H1 (cell line): ENCODE measurements at regions not wholly inside any gene's neighbourhood (a gene's known extent, or its start where the extent isn't known, plus 50 kb on each side); places are given as distances from the start of the nearest gene placed in this dataset.

Experiments used
- CTCF ChIA-PET: fragments of 300-600 bp; sonication (Branson Sonifier 250); formaldehyde crosslinking; loops from one replicate; lab custom pipeline; 2021; ENCODE audit not compliant: partially characterized antibody; lab: Charles Lee
- POLR2A ChIA-PET: fragments of 300-600 bp; sonication (Branson Sonifier 250); formaldehyde crosslinking; loops from one replicate; lab custom pipeline; 2021; ENCODE audit warnings: inconsistent platforms; ENCODE audit not compliant: partially characterized antibody; lab: Charles Lee
- DNase-seq, 2 experiments: peaks; one replicate each; pipeline versions ENCODE4 v3.0.0 to v3.0.0-alpha.2; 2010 to 2022; ENCODE audit warnings: low spot score in 2 of 2, low read depth in 1 of 2, mixed read lengths in 1 of 2
- FAIRE-seq: peaks from 2 replicates; lab custom pipeline; 2011; peaks lifted over from hg19 to GRCh38; lab: Jason Lieb, UNC
- H2AFZ ChIP-seq: 2 replicates; pipeline ENCODE4 v1.8.1; 2012; ENCODE audit warnings: low read length, inconsistent platforms
- H2AK5ac ChIP-seq: 2 replicates; pipeline ENCODE4 v1.6.1; 2013; ENCODE audit warnings: low read depth, low read length
- H2BK120ac ChIP-seq: replicated peaks from 2 replicates; pipeline ENCODE3; 2013; ENCODE audit warnings: low read depth, low read length, inconsistent platforms
- H2BK12ac ChIP-seq: 2 replicates; pipeline ENCODE4 v1.6.1; 2013; ENCODE audit warnings: low read depth, low read length
- H2BK15ac ChIP-seq: 2 replicates; pipeline ENCODE4 v1.6.1; 2013; ENCODE audit warnings: low read length
- H2BK20ac ChIP-seq: 2 replicates; pipeline ENCODE4 v1.6.1; 2013; ENCODE audit warnings: low read length
- H2BK5ac ChIP-seq: 2 replicates; pipeline ENCODE4 v1.6.1; 2013; ENCODE audit warnings: low read depth, low read length
- H3K14ac ChIP-seq: 2 replicates; pipeline ENCODE4 v1.6.1; 2013; ENCODE audit warnings: inconsistent platforms; ENCODE audit not compliant: insufficient read length
- H3K18ac ChIP-seq: 2 replicates; pipeline ENCODE4 v1.6.1; 2013; ENCODE audit warnings: low read length; ENCODE audit errors: extremely low read depth
- H3K23ac ChIP-seq: 2 replicates; pipeline ENCODE4 v1.6.1; 2013; ENCODE audit warnings: inconsistent platforms; ENCODE audit not compliant: insufficient read length
- H3K23me2 ChIP-seq: 2 replicates; pipeline ENCODE4 v1.6.1; 2013; ENCODE audit warnings: low read depth, low read length
- H3K27ac ChIP-seq: 2 replicates; pipeline ENCODE4 v1.6.1; 2011; ENCODE audit warnings: low read depth, low read length, inconsistent platforms
- H3K27me3 ChIP-seq, 4 experiments: replicated peaks in 1 of 4; 1 replicate in 1 of 4; 2 replicates in 3 of 4; pipeline versions ENCODE4 v1.6.1 to v1.8.1; 2011 to 2013; ENCODE audit warnings: low read length in 3 of 4, mild to moderate bottlenecking in 3 of 4, inconsistent platforms in 2 of 4, mixed read lengths in 2 of 4, moderate library complexity in 1 of 4; ENCODE audit not compliant: control insufficient read depth in 3 of 4, insufficient read depth in 3 of 4; ENCODE audit errors: extremely low read depth in 1 of 4
- H3K36me3 ChIP-seq, 4 experiments: 2 replicates each; pipeline versions ENCODE4 v1.6.1 to v1.8.1; 2011 to 2013; ENCODE audit warnings: mild to moderate bottlenecking in 4 of 4, low read length in 3 of 4, moderate library complexity in 2 of 4, control low read depth in 1 of 4, inconsistent platforms in 1 of 4; ENCODE audit not compliant: insufficient read depth in 4 of 4, control insufficient read depth in 2 of 4
- H3K4ac ChIP-seq: replicated peaks from 2 replicates; pipeline ENCODE3; 2013; ENCODE audit warnings: low read length, low read depth, mixed read lengths, inconsistent platforms; ENCODE audit not compliant: insufficient read length
- H3K4me1 ChIP-seq, 4 experiments: replicated peaks in 1 of 4; 1 replicate in 1 of 4; 2 replicates in 3 of 4; pipeline versions ENCODE4 v1.6.1 to v1.8.1; 2011 to 2013; ENCODE audit warnings: low read length in 3 of 4, inconsistent platforms in 2 of 4, mixed read lengths in 1 of 4; ENCODE audit not compliant: insufficient read depth in 4 of 4, control insufficient read depth in 3 of 4
- H3K4me2 ChIP-seq, 2 experiments: 2 replicates each; pipeline versions ENCODE4 v1.6.1 to v1.8.1; 2011 to 2013; ENCODE audit warnings: low read depth in 2 of 2, low read length in 2 of 2, control low read depth in 1 of 2, inconsistent platforms in 1 of 2, mild to moderate bottlenecking in 1 of 2; ENCODE audit not compliant: insufficient read depth in 1 of 2
- H3K4me3 ChIP-seq, 4 experiments: fragments of 200-600, 300-600 bp in 1 of 4; sonication (generic), shearing (Covaris generic), sonication (Bioruptor Twin) in 1 of 4; 2 replicates each; pipeline versions ENCODE4 v1.5.1 to v1.8.1; 2011 to 2016; ENCODE audit warnings: low read length in 4 of 4, low read depth in 3 of 4, control low read depth in 2 of 4, inconsistent platforms in 2 of 4, mild to moderate bottlenecking in 2 of 4, mixed read lengths in 1 of 4, moderate library complexity in 1 of 4; ENCODE audit not compliant: insufficient read depth in 2 of 4; ENCODE audit errors: extremely low read depth in 1 of 4
- H3K56ac ChIP-seq: replicated peaks from 2 replicates; pipeline ENCODE3; 2013; ENCODE audit warnings: low read depth, mild to moderate bottlenecking, mixed read lengths, low read length, inconsistent platforms; ENCODE audit not compliant: insufficient read length
- H3K79me1 ChIP-seq: 2 replicates; pipeline ENCODE4 v1.6.1; 2013; ENCODE audit warnings: low read depth, low read length, control low read depth
- H3K79me2 ChIP-seq, 2 experiments: 2 replicates each; pipeline versions ENCODE4 v1.6.1 to v1.8.1; 2012 to 2013; ENCODE audit warnings: low read length in 2 of 2, mild to moderate bottlenecking in 2 of 2, inconsistent platforms in 1 of 2; ENCODE audit not compliant: insufficient read depth in 2 of 2, control insufficient read depth in 1 of 2
- H3K9ac ChIP-seq, 4 experiments: replicated peaks in 1 of 4; 1 replicate in 1 of 4; 2 replicates in 3 of 4; pipeline versions ENCODE4 v1.6.1 to v1.8.1; 2011 to 2013; ENCODE audit warnings: low read depth in 3 of 4, low read length in 3 of 4, control low read depth in 2 of 4, mild to moderate bottlenecking in 2 of 4, moderate library complexity in 2 of 4, inconsistent platforms in 1 of 4; ENCODE audit errors: extremely low read depth in 1 of 4
- H3K9me3 ChIP-seq, 2 experiments: 2 replicates each; pipeline versions ENCODE4 v1.6.1 to v1.8.1; 2012 to 2013; ENCODE audit warnings: mild to moderate bottlenecking in 2 of 2, moderate library complexity in 2 of 2, control low read depth in 1 of 2, inconsistent platforms in 1 of 2, low read depth in 1 of 2, low read length in 1 of 2, mixed read lengths in 1 of 2; ENCODE audit not compliant: insufficient read depth in 2 of 2
- H4K20me1 ChIP-seq, 2 experiments: replicated peaks in 1 of 2; 2 replicates each; pipeline versions ENCODE3 to v1.8.1; 2011 to 2013; ENCODE audit warnings: inconsistent platforms in 2 of 2, low read length in 2 of 2, mild to moderate bottlenecking in 1 of 2; ENCODE audit not compliant: insufficient read depth in 2 of 2, control insufficient read depth in 1 of 2
- H4K5ac ChIP-seq: 2 replicates; pipeline ENCODE4 v1.6.1; 2013; ENCODE audit warnings: low read length, low read depth, mixed read lengths, inconsistent platforms; ENCODE audit not compliant: insufficient read length
- H4K8ac ChIP-seq: 2 replicates; pipeline ENCODE4 v1.8.0; 2013; ENCODE audit warnings: mild to moderate bottlenecking, moderate library complexity, low read length, inconsistent platforms; ENCODE audit not compliant: insufficient read depth; ENCODE audit errors: extremely low read depth
- H4K91ac ChIP-seq: replicated peaks from 2 replicates; pipeline ENCODE3; 2013; ENCODE audit warnings: low read length, mixed read lengths, inconsistent platforms; ENCODE audit not compliant: insufficient read length
- ATF2 ChIP-seq: IDR thresholded peaks from 2 replicates; pipeline ENCODE4 v1.6.1; 2012; ENCODE audit warnings: low read length, inconsistent platforms
- ATF3 ChIP-seq: IDR thresholded peaks from 2 replicates; pipeline ENCODE4 v1.6.1; 2011; ENCODE audit warnings: low read depth, mild to moderate bottlenecking, low read length; ENCODE audit not compliant: insufficient read depth
- E2F6 ChIP-seq: IDR thresholded peaks from 2 replicates; pipeline ENCODE4 v1.6.1; 2012; ENCODE audit warnings: inconsistent platforms
- FOSL1 ChIP-seq: IDR thresholded peaks from 2 replicates; pipeline ENCODE4 v1.6.1; 2011; ENCODE audit warnings: mild to moderate bottlenecking, low read depth, low read length, moderate library complexity; ENCODE audit not compliant: insufficient read depth
- JUN ChIP-seq: IDR thresholded peaks from 2 replicates; pipeline ENCODE4 v1.6.1; 2011; ENCODE audit warnings: low read depth, mild to moderate bottlenecking, improper control_type of control experiment, low read length
- MAX ChIP-seq: IDR thresholded peaks from 2 replicates; pipeline ENCODE4 v1.6.1; 2012; ENCODE audit warnings: inconsistent platforms
- NANOG ChIP-seq: IDR thresholded peaks from 2 replicates; pipeline ENCODE4 v1.6.1; 2011; ENCODE audit warnings: low read length, low read depth, mild to moderate bottlenecking, inconsistent platforms; ENCODE audit not compliant: insufficient read depth, poor library complexity, severe bottlenecking
- SAP30 ChIP-seq: fragments of 300-600 bp; sonication (generic); IDR thresholded peaks from 2 replicates; pipeline ENCODE4 v1.7.1; 2012; ENCODE audit warnings: low read length, moderate library complexity, mild to moderate bottlenecking, inconsistent platforms; ENCODE audit not compliant: insufficient read depth, insufficient replicate concordance
- TAF1 ChIP-seq: IDR thresholded peaks from 2 replicates; pipeline ENCODE4 v1.6.1; 2011; ENCODE audit warnings: mild to moderate bottlenecking, low read depth, low read length
- TEAD4 ChIP-seq: IDR thresholded peaks from 2 replicates; pipeline ENCODE4 v1.6.1; 2012; ENCODE audit warnings: low read depth, low read length, inconsistent platforms, mixed read lengths
- WGBS, 2 experiments: shearing (Covaris generic) in 1 of 2; methylation state at CpG; one replicate each; pipeline versions ENCODE4 v1.1.6 to v1.1.7; 2013 to 2015; ENCODE audit warnings: low lambda C conversion rate in 2 of 2, mixed read lengths in 2 of 2, inconsistent platforms in 1 of 2, low coverage in 1 of 2, missing lambda C conversion rate in 1 of 2; ENCODE audit not compliant: insufficient replicate concordance in 2 of 2, insufficient coverage in 1 of 2, insufficient read length in 1 of 2; ENCODE audit errors: extremely low coverage in 1 of 2, missing lambda C conversion rate in 1 of 2; 5-methylcytosine and 5-hydroxymethylcytosine counted together

- Histone ChIP-seq H2BK5ac (no peak overlapping the region), H2AK5ac (no peak overlapping the region), H3K4me3 (no peak overlapping the region), H4K5ac (no peak overlapping the region), H3K4me1 (peaks cover 0 to 9% (median 4%) of the 10 kb centered on the region in 4 experiments; a peak in 4 of 7 replicates), H2BK120ac (no peak overlapping the region), H2BK12ac (no peak overlapping the region), H3K56ac (no peak overlapping the region), H2BK20ac (no peak overlapping the region), H3K79me1 (no peaks in the 10 kb centered on the region), H3K27me3 (no peaks in the 10 kb centered on the region), H2BK15ac (0 out of 2 replicates have a peak overlapping the region, but pooled peaks have one; percentile 14), H4K91ac (no peak overlapping the region), H4K20me1 (no peaks in the 10 kb centered on the region), H3K4ac (no peak overlapping the region), H3K27ac (no peak overlapping the region), H3K4me2 (no peak overlapping the region), H3K9ac (no peak overlapping the region), H3K36me3 (no peaks in the 10 kb centered on the region), H3K18ac (no peak overlapping the region), H4K8ac (no peak overlapping the region; the same call in 1 of the 2 replicates), H3K9me3 (no peaks in the 10 kb centered on the region), H3K79me2 (peaks cover 0 to 3% of the 10 kb centered on the region in 2 experiments; a peak in 1 of 4 replicates), H2AFZ (no peak overlapping the region), H3K23me2 (no peaks in the 10 kb centered on the region), H3K14ac (no peak overlapping the region), H3K23ac (no peak overlapping the region)
- WGBS, 2 experiments = 91% methylated on average over 4 of the region's 4 CpGs; no CpG with 5 or more reads in 1 of the 2 experiments
- POLR2A ChIA-PET = interaction anchor here (0.6 to 1.5 kb wide), 2 partner anchors 12 to 224 kb away, joined by 3 to 4 read pairs; no protein-coding TSS in a partner anchor
- FAIRE-seq (no peak), DNase-seq (no peak)
- CTCF ChIA-PET = interaction anchor here (1.3 kb wide), 1 partner anchor 41 kb away, joined by 3 read pairs; no protein-coding TSS in a partner anchor
- TF ChIP-seq TAF1 (no peak), ATF2 (no peak), FOSL1 (no peak), E2F6 (no peak), NANOG (no peak), ATF3 (no peak), TEAD4 (no peak), SAP30 (no peak), MAX (no peak), JUN (no peak)
These were observed 84.9 kb upstream of the RAB4A start for GRCh38 chr1:229185963-229186362.
